GM12865 (cell line): ENCODE measurements at regions not wholly inside any gene's neighbourhood (a gene's known extent, or its start where the extent isn't known, plus 50 kb on each side); places are given as distances from the start of the nearest gene placed in this dataset.

Experiments
- DNase-seq: peaks from one replicate; pipeline ENCODE4 v3.0.0; 2010; ENCODE audit warnings: low read depth
- H3K4me3 ChIP-seq: 2 replicates; pipeline ENCODE4 v1.5.1; 2011; ENCODE audit warnings: mild to moderate bottlenecking, low read depth, low read length, control low read depth
- CTCF ChIP-seq: IDR thresholded peaks from 2 replicates; pipeline ENCODE4 v1.5.1; 2011; ENCODE audit warnings: low read length, control low read depth, low read depth, inconsistent platforms; ENCODE audit not compliant: insufficient read depth; ENCODE audit errors: missing control alignments

GRCh38 chr7:156082048-156083040 is 270.1 kb upstream of the SHH start:
- H3K4me3 ChIP-seq: no peak overlapping the region
- TF ChIP-seq CTCF: no peak
- DNase-seq: no peak

- TF ChIP-seq CTCF: no peak
- H3K4me3 ChIP-seq: no peak overlapping the region
Observed at GRCh38 chr7:156080596-156080995, 268.3 kb upstream of the SHH start.

GRCh38 chr7:156080046-156080445 is 267.8 kb upstream of the SHH start:
- TF ChIP-seq CTCF: no peak
- DNase-seq: no peak
- no peak overlapping the region for H3K4me3 ChIP-seq

More at GRCh38 chr7:156080596-156080995, 268.3 kb upstream of the SHH start:
- DNase-seq: no peak

GRCh38 chr7:156079156-156079555 is 266.9 kb upstream of the SHH start:
- no peak for DNase-seq
- no peak overlapping the region for H3K4me3 ChIP-seq
- TF ChIP-seq CTCF: no peak

- no peak overlapping the region for H3K4me3 ChIP-seq
- TF ChIP-seq CTCF: no peak
- DNase-seq: no peak
Observed at GRCh38 chr7:156074982-156075615, 262.8 kb upstream of the SHH start.

GRCh38 chr7:156074084-156074483 is 261.8 kb upstream of the SHH start:
- no peak for TF ChIP-seq CTCF
- H3K4me3 ChIP-seq: no peak overlapping the region
- DNase-seq: no peak
